BLaER1 (cell line): ENCODE measurements at regions not wholly inside any gene's neighbourhood (a gene's known extent, or its start where the extent isn't known, plus 50 kb on each side); places are given as distances from the start of the nearest gene placed in this dataset.
"Not testable (repeated sequence)": the region's sequence is repeated elsewhere in the genome, so short reads cannot be mapped to it uniquely, and the experiment has no call there.

ENCODE experiments used
- H3K27ac ChIP-seq: shearing (Covaris generic); formaldehyde crosslinking; 2 replicates; pipeline ENCODE4 v1.8.1; 2022
- H3K27me3 ChIP-seq: shearing (Covaris generic); formaldehyde crosslinking; 2 replicates; pipeline ENCODE4 v1.8.1; 2022
- H3K36me3 ChIP-seq: shearing (Covaris generic); formaldehyde crosslinking; 2 replicates; pipeline ENCODE4 v1.8.1; 2022
- H3K4me1 ChIP-seq: shearing (Covaris generic); formaldehyde crosslinking; 2 replicates; pipeline ENCODE4 v1.8.1; 2022
- H3K4me2 ChIP-seq: shearing (Covaris generic); formaldehyde crosslinking; 2 replicates; pipeline ENCODE4 v1.8.1; 2022
- H3K4me3 ChIP-seq: shearing (Covaris generic); formaldehyde crosslinking; 2 replicates; pipeline ENCODE4 v1.8.1; 2022
- H3K9ac ChIP-seq: shearing (Covaris generic); formaldehyde crosslinking; 2 replicates; pipeline ENCODE4 v1.8.1; 2022
- H3K9me3 ChIP-seq: shearing (Covaris generic); formaldehyde crosslinking; 2 replicates; pipeline ENCODE4 v1.8.1; 2022
- H4K20me1 ChIP-seq: shearing (Covaris generic); formaldehyde crosslinking; 2 replicates; pipeline ENCODE4 v1.8.1; 2022
- Cebpa-rat ChIP-seq: shearing (Covaris generic); IDR thresholded peaks from 2 replicates; pipeline ENCODE4 v1.8.1; 2022

DNA sequence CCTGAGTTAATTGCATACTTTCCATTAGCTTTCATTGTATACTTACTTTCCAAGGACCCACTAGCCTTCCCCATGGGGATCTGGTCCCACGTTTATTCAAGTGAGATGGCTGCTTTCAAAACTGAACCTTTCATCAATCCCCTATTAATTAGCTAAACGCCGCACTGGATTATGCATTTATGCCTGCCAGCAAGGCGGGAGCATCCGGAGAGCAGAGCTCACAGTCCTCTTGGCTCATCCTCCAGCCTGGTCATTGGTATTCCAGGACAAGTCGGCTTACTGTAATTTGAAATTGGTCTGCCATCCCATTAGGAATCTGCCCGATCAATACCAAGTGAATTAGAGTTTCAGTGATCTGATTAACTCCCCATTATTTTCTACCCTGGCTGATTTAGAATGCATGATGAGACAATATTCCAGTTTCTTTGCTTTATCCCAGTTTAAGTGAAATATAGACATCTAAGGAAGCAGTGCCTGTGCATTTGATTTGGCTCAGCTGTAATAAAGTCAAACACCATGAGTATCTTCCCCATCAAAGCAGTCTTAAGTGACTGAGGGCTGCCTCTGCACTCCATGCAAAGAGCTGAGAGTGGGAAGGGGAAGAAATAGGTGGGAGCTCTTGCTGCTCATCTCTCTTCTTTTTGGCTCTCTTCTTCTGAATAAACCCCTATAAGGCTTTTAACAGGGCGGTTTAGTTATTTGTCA, 411.4 kb downstream of the GPAT3 start:
- Histone ChIP-seq H3K9ac (no peak overlapping the region), H3K9me3 (peaks cover 8% of the 10 kb centered on the region), H3K4me1 (no peaks in the 10 kb centered on the region), H4K20me1 (no peaks in the 10 kb centered on the region), H3K27ac (no peak overlapping the region), H3K36me3 (no peaks in the 10 kb centered on the region), H3K4me2 (no peak overlapping the region), H3K4me3 (no peak overlapping the region), H3K27me3 (no peaks in the 10 kb centered on the region)
- no peak for TF ChIP-seq Cebpa-rat

DNA sequence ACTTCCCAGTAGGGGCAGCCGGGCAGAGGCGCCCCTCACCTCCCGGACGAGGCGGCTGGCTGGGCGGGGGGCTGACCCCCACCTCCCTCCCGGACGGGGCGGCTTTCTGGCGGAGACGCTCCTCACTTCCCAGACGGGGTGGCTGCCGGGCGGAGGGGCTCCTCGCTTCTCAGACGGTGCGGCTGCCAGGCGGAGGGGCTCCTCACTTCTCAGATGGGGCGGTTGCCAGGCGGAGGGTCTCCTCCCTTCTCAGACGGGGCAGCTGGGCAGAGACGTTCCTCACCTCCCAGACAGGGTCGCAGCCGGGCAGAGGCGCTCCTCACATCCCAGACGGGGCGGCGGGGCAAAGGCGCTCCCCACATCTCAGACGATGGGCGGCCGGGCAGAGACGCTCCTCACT, 407.8 kb downstream of the GPAT3 start:
- H3K4me1 ChIP-seq, H3K36me3 ChIP-seq, H3K4me2 ChIP-seq, H3K9ac ChIP-seq, H3K27me3 ChIP-seq, H4K20me1 ChIP-seq, H3K4me3 ChIP-seq, H3K27ac ChIP-seq: not testable (repeated sequence)
- H3K9me3 ChIP-seq: peaks cover 12% of the 10 kb centered on the region

DNA sequence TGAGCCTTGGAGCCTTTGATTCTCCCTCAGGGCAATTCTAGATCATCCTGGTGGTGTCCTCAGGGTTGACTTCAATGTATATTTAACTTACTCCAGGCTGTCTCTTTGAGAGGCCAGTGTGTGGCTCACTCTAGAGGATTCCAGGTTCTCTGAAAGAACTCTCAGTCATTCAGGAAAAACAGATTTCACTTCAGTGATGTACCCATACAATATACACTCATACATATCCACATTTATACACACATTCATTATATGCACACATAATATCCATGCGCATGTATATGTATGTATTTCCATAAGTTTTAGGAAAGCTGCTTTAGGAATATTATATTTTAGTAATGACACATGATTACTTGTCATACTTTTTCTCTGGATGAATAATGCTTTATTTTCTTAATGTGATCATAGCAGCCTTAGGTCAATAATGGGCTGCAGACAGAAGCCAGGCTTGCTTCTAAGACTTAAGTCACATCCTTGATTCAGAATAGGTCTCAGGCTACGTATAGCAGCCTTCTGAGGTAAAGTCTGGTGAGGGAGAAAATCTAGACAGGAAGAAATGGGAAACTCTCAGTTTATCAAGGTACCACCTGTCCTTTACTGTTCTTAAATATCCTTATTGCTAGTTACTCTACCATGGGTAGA, 397.0 kb downstream of the GPAT3 start:
- no peak for TF ChIP-seq Cebpa-rat

DNA sequence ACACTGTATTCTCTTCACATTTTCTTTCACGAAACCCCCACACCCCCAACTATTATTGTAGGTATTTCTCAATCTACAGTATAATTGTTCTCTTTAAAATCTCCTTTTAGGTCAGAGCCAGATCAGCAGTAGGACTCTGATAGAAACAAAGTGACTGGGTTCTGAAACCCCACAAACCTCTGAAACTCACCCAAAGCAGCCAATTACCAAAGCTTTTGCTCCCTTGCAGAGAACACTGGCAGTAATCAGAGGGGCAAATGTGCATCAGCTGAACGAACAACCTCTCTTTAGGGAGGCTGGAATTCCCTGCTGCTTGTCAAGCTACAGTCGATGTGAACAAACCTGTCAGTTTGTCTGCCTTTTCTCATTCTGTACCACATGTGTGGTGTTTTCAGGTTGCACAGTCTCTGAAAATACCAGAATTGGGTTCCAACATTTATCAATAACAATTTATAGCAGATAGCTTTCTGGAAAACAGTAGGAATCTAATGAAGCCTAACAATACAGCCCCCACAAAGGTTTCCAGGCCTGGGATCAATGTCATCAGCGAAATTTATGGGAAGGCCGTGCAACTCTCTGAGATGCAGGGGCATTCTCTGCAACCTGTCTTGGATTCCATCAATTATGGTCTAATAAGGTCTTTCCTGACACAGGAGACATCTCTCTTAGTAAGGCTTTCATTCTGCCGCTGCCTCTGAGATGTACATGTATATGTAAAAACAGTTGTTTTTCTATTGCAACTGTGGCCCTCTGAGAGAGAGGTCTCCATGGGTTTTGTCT, 395.9 kb downstream of the GPAT3 start:
- H3K4me1 ChIP-seq: no peaks in the 10 kb centered on the region
- H3K27ac ChIP-seq: no peak overlapping the region
- H3K9me3 ChIP-seq: no peaks in the 10 kb centered on the region
- TF ChIP-seq Cebpa-rat: no peak
- H3K36me3 ChIP-seq: no peaks in the 10 kb centered on the region
- no peak overlapping the region for H3K4me2 ChIP-seq
- H4K20me1 ChIP-seq: no peaks in the 10 kb centered on the region
- no peak overlapping the region for H3K4me3 ChIP-seq
- no peaks in the 10 kb centered on the region for H3K27me3 ChIP-seq
- no peak overlapping the region for H3K9ac ChIP-seq

More for the DNA sequence above, 397.0 kb downstream of the GPAT3 start:
- H3K27ac ChIP-seq: no peak overlapping the region
- no peaks in the 10 kb centered on the region for H3K36me3 ChIP-seq
- no peaks in the 10 kb centered on the region for H3K9me3 ChIP-seq
- H3K4me1 ChIP-seq: no peaks in the 10 kb centered on the region
- no peak overlapping the region for H3K9ac ChIP-seq
- H3K27me3 ChIP-seq: no peaks in the 10 kb centered on the region
- no peak overlapping the region for H3K4me2 ChIP-seq
- no peaks in the 10 kb centered on the region for H4K20me1 ChIP-seq
- H3K4me3 ChIP-seq: no peak overlapping the region

DNA sequence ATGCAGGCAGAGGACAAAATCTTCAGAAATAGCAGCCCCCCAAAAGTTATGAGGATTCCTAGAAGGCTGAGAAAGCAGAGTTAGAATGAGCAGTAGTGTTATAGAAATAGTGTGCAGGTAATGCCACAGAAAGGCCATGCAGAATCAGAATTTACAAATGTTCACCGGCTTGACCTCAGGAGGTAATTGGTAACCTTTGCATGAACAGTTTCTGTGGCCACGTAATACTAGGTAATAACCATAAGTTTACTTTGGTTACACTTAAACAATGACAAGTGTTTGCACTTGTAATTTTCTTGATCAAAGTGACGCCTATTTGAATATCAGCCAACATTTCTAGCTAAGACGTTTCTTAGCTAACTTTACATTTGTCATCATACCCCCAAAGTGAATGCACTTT, 393.6 kb downstream of the GPAT3 start:
- no peak overlapping the region for H3K9ac ChIP-seq

DNA sequence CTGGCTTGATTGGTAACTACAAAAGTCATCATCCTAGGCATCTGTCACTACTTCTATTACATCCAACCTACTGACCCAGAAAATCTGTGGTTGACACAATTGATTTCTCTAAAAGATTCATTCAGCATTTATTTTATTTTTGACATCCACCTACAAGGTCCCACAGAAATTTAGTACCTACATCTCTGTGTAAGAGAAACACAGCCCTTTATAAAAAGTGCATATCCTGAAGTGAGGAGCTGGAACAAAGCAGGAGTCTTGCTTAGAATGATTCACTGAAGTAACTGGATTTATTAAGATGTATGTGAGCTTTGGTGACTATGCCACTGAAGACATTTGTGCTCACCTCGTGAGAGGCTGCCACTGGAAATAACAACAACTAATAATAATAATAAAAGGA, 391.0 kb downstream of the GPAT3 start:
- Histone ChIP-seq H3K9ac (no peak overlapping the region), H4K20me1 (no peaks in the 10 kb centered on the region), H3K27me3 (no peaks in the 10 kb centered on the region), H3K4me2 (no peak overlapping the region), H3K4me1 (no peaks in the 10 kb centered on the region), H3K4me3 (no peak overlapping the region), H3K36me3 (no peaks in the 10 kb centered on the region), H3K27ac (no peak overlapping the region), H3K9me3 (no peaks in the 10 kb centered on the region)
- TF ChIP-seq Cebpa-rat: no peak

More for the DNA sequence above, 393.6 kb downstream of the GPAT3 start:
- no peaks in the 10 kb centered on the region for H3K27me3 ChIP-seq
- H3K4me1 ChIP-seq: no peaks in the 10 kb centered on the region
- no peak overlapping the region for H3K27ac ChIP-seq
- H3K4me3 ChIP-seq: no peak overlapping the region
- no peak overlapping the region for H3K4me2 ChIP-seq
- no peaks in the 10 kb centered on the region for H4K20me1 ChIP-seq
- no peak for TF ChIP-seq Cebpa-rat
- no peaks in the 10 kb centered on the region for H3K36me3 ChIP-seq
- H3K9me3 ChIP-seq: no peaks in the 10 kb centered on the region

DNA sequence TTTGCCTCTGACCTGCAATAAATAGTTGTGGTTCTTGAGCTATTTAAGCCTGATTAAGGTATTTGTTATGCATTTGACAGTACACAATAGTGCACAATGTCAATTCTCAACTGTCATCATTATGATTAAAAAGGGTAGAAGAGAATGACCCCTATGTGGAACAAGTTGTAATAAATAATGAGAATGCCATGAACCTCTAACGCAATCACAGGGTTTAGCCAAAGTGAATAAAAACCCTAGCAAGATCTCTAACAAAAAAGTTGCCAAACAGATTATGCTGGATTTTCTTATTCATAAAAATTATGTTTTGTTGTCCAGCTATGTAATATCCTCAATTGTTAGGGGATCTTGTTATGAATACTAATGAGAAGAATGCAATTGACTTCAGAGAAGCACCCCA, 387.4 kb downstream of the GPAT3 start:
- no peak overlapping the region for H3K27ac ChIP-seq
- no peaks in the 10 kb centered on the region for H3K27me3 ChIP-seq
- no peak overlapping the region for H3K4me2 ChIP-seq
- no peak overlapping the region for H3K4me3 ChIP-seq
- H3K9me3 ChIP-seq: no peaks in the 10 kb centered on the region
- no peaks in the 10 kb centered on the region for H3K4me1 ChIP-seq
- H3K9ac ChIP-seq: no peak overlapping the region
- no peaks in the 10 kb centered on the region for H3K36me3 ChIP-seq
- no peaks in the 10 kb centered on the region for H4K20me1 ChIP-seq
- TF ChIP-seq Cebpa-rat: no peak

DNA sequence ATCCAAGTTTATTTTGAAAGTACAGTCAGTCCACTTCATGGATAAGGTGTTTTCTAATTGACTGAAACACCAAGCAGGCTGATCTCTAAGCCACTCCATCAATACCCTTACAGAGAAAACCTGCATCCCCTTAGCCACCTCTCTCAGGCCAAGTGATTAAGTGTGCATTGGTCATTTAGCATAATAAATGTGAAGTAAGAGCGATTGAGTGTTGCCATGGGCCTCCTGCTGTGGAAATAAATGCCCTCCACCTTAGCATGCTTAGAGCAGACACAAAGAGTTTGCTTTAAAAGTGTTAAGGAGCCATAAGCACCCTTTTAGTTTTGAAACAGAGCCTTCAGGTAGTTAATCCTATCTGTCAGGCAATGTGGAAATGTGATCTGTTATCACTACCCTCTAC, 386.5 kb downstream of the GPAT3 start:
- Histone ChIP-seq H3K9ac (no peak overlapping the region), H3K4me3 (no peak overlapping the region), H3K27me3 (no peaks in the 10 kb centered on the region), H3K36me3 (no peaks in the 10 kb centered on the region), H4K20me1 (no peaks in the 10 kb centered on the region), H3K4me1 (no peaks in the 10 kb centered on the region), H3K9me3 (no peaks in the 10 kb centered on the region), H3K4me2 (no peak overlapping the region), H3K27ac (no peak overlapping the region)
- TF ChIP-seq Cebpa-rat: no peak

DNA sequence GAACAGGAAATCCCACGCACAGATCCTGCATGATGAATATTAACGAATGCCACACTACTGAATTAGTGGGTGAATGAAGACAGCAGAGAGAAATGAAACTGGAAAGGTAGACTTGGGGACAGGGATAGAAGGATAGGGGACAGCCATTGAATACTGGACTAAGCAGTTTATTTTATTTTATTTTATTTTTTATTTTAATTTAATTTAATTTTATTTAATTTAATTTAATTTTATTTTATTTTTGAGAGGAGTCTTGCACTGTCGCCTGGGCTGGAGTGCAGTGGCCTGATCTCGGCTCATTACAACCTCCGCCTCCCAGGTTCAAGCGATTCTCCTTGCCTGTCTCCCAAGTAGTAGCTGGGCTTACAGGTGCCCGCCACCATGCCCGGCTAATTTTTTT, 385.2 kb downstream of the GPAT3 start:
- Histone ChIP-seq H3K9ac (no peak overlapping the region), H3K4me1 (no peaks in the 10 kb centered on the region), H3K4me3 (no peak overlapping the region), H3K4me2 (no peak overlapping the region), H3K27me3 (no peaks in the 10 kb centered on the region), H4K20me1 (no peaks in the 10 kb centered on the region), H3K36me3 (no peaks in the 10 kb centered on the region), H3K9me3 (no peaks in the 10 kb centered on the region), H3K27ac (no peak overlapping the region)
- no peak for TF ChIP-seq Cebpa-rat

DNA sequence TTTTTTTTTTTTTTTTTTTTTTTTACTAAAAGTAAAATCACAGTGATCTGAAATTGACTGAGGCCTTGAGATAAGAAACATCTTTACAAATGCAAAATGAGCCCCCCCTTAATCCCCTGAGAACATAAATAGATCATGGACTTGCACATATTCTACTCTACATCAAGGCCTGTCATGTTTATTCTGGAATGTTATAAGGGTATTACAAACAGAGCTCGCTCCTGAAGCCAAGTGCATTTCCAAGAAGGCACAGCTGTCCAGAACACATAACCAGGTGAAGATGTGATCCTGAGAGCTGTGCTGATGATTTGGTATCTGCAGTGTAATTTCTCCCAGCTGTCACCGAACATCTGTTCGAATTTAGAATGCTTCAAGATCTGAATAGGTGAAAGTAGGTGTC, 384.5 kb downstream of the GPAT3 start:
- Histone ChIP-seq H3K4me2 (no peak overlapping the region), H3K36me3 (no peaks in the 10 kb centered on the region), H3K27me3 (no peaks in the 10 kb centered on the region), H4K20me1 (no peaks in the 10 kb centered on the region), H3K27ac (no peak overlapping the region), H3K4me3 (no peak overlapping the region), H3K9me3 (no peaks in the 10 kb centered on the region), H3K9ac (no peak overlapping the region), H3K4me1 (no peaks in the 10 kb centered on the region)
- no peak for TF ChIP-seq Cebpa-rat
